Kidney (tissue), 13 donors: ENCODE measurements at regions not wholly inside any gene's neighbourhood (a gene's known extent, or its start where the extent isn't known, plus 50 kb on each side); places are given as distances from the start of the nearest gene placed in this dataset.

Experiments
- DNase-seq, 5 donors: peaks; one replicate each; pipeline ENCODE4 v3.0.0-alpha.2; 2013 to 2020
- FAIRE-seq: peaks from 2 replicates; lab custom pipeline; 2012; peaks lifted over from hg19 to GRCh38; lab: Jason Lieb, UNC
- H3K27ac ChIP-seq, 2 donors: one replicate each; pipeline ENCODE4 v1.7.0; 2013; ENCODE audit warnings: low read depth in 2 of 2, low read length in 2 of 2, inconsistent platforms in 1 of 2
- H3K27me3 ChIP-seq: one replicate; pipeline ENCODE4 v1.7.1; 2013; ENCODE audit warnings: low read length, inconsistent platforms; ENCODE audit not compliant: control insufficient read depth, insufficient read depth
- H3K36me3 ChIP-seq, 3 donors: one replicate each; pipeline versions ENCODE4 v1.7.0 to v1.7.1; 2013; ENCODE audit warnings: low read length in 3 of 3, control low read depth in 1 of 3, inconsistent platforms in 1 of 3; ENCODE audit not compliant: insufficient read depth in 3 of 3, control insufficient read depth in 2 of 3
- H3K4me1 ChIP-seq, 3 donors: one replicate each; pipeline versions ENCODE4 v1.7.0 to v1.7.1; 2013; ENCODE audit warnings: low read length in 3 of 3, inconsistent platforms in 1 of 3, low read depth in 1 of 3; ENCODE audit not compliant: control insufficient read depth in 2 of 3, insufficient read depth in 2 of 3
- H3K4me3 ChIP-seq, 3 donors: one replicate each; pipeline versions ENCODE4 v1.7.0 to v1.8.1; 2013; ENCODE audit warnings: low read length in 3 of 3, control low read depth in 1 of 3, inconsistent platforms in 1 of 3
- H3K9ac ChIP-seq, 3 donors: one replicate each; pipeline versions ENCODE4 v1.7.0 to v1.7.1; 2013; ENCODE audit warnings: low read length in 3 of 3, control low read depth in 1 of 3, inconsistent platforms in 1 of 3
- H3K9me3 ChIP-seq, 3 donors: one replicate each; pipeline versions ENCODE4 v1.7.0 to v1.7.1; 2013; ENCODE audit warnings: low read length in 3 of 3, control low read depth in 1 of 3, inconsistent platforms in 1 of 3; ENCODE audit not compliant: control insufficient read depth in 2 of 3, insufficient read depth in 1 of 3
- CTCF ChIP-seq: IDR thresholded peaks from 3 replicates; pipeline ENCODE4 v1.5.1; 2012; ENCODE audit warnings: mild to moderate bottlenecking, moderate library complexity, borderline replicate concordance; ENCODE audit not compliant: insufficient read depth; ENCODE audit errors: extremely low read depth
- intact Hi-C: fragments of 100-400 bp; cut with DNase I; formaldehyde crosslinking; loops from one replicate; pipeline ENCODE4 v1.11.1; 2022
- donor health status: control.
- donor health status: control.
- donor health status: control.
- donor health status: control.
- donor health status: control.
- donor health status: DM: yes; HTN: yes; CAD: no.
- donor health status: Normal renal cell carcinoma (clear cell type).

- no peak for FAIRE-seq
- H3K4me1 ChIP-seq, result no peaks in the 10 kb centered on the region
Observed at GRCh38 chr2:51401546-51401945, 369.6 kb upstream of the NRXN1 start.

GRCh38 chr2:51387235-51387634, 355.3 kb upstream of the NRXN1 start:
- Histone ChIP-seq H3K4me3 (no peak overlapping the region), H3K9me3 (no peaks in the 10 kb centered on the region), H3K9ac (no peak overlapping the region), H3K36me3 (no peaks in the 10 kb centered on the region), H3K27ac (no peak overlapping the region), H3K27me3 (no peaks in the 10 kb centered on the region), H3K4me1 (no peaks in the 10 kb centered on the region)
- no peak for TF ChIP-seq CTCF
- DNase-seq, result no peak
- no peak for FAIRE-seq
- intact Hi-C loops, result no loop called here

More at GRCh38 chr2:51401546-51401945, 369.6 kb upstream of the NRXN1 start:
- intact Hi-C loops, result no loop called here
- Histone ChIP-seq H3K4me3 (no peak overlapping the region), H3K36me3 (no peaks in the 10 kb centered on the region), H3K9me3 (peaks cover 0 to 3% (median 0%) of the 10 kb centered on the region in 3 donors), H3K27me3 (no peaks in the 10 kb centered on the region), H3K27ac (no peak overlapping the region), H3K9ac (no peak overlapping the region)
- no peak for TF ChIP-seq CTCF
- peak in 2 of 5 donors; percentile 1 to 14 for DNase-seq

GRCh38 chr2:51379997-51380396, 348.1 kb upstream of the NRXN1 start:
- H3K27me3 ChIP-seq, result no peaks in the 10 kb centered on the region
- DNase-seq, result no peak
- H3K4me1 ChIP-seq, result no peaks in the 10 kb centered on the region
- FAIRE-seq, result no peak
- intact Hi-C loops, result no loop called here
- H3K9ac ChIP-seq, result no peak overlapping the region
- no peak overlapping the region for H3K4me3 ChIP-seq
- no peak overlapping the region for H3K27ac ChIP-seq
- H3K9me3 ChIP-seq, result peaks cover 0 to 5% (median 2%) of the 10 kb centered on the region in 3 donors
- H3K36me3 ChIP-seq, result no peaks in the 10 kb centered on the region
- TF ChIP-seq CTCF, result no peak

- no peak overlapping the region for H3K9ac ChIP-seq
- H3K27ac ChIP-seq, result no peak overlapping the region
- no peaks in the 10 kb centered on the region for H3K36me3 ChIP-seq
- H3K4me1 ChIP-seq, result no peaks in the 10 kb centered on the region
- DNase-seq (no peak), FAIRE-seq (no peak)
- no peak overlapping the region for H3K4me3 ChIP-seq
- no peaks in the 10 kb centered on the region for H3K9me3 ChIP-seq
- H3K27me3 ChIP-seq, result no peaks in the 10 kb centered on the region
- intact Hi-C loops, result no loop called here
- no peak for TF ChIP-seq CTCF
Observed at GRCh38 chr2:51368250-51368649, 336.3 kb upstream of the NRXN1 start.
